ENCODE measurements at regions not wholly inside any gene's neighbourhood (a gene's known extent, or its start where the extent isn't known, plus 50 kb on each side); places are given as distances from the start of the nearest gene placed in this dataset.

- TF ChIP-seq, protein P1, sequence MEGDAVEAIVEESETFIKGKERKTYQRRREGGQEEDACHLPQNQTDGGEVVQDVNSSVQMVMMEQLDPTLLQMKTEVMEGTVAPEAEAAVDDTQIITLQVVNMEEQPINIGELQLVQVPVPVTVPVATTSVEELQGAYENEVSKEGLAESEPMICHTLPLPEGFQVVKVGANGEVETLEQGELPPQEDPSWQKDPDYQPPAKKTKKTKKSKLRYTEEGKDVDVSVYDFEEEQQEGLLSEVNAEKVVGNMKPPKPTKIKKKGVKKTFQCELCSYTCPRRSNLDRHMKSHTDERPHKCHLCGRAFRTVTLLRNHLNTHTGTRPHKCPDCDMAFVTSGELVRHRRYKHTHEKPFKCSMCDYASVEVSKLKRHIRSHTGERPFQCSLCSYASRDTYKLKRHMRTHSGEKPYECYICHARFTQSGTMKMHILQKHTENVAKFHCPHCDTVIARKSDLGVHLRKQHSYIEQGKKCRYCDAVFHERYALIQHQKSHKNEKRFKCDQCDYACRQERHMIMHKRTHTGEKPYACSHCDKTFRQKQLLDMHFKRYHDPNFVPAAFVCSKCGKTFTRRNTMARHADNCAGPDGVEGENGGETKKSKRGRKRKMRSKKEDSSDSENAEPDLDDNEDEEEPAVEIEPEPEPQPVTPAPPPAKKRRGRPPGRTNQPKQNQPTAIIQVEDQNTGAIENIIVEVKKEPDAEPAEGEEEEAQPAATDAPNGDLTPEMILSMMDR (IDR thresholded peaks at IDR 0.05) = no peak
- TF ChIP-seq POLR2A (IDR thresholded peaks at IDR 0.05) = no peak
Observed at GRCh38 chr7:96484845-96485244, 162.9 kb upstream of the SLC25A13 start.

All from transverse colon (tissue), 3 donors.